HAP-1 (cell line): ENCODE measurements at regions not wholly inside any gene's neighbourhood (a gene's known extent, or its start where the extent isn't known, plus 50 kb on each side); places are given as distances from the start of the nearest gene placed in this dataset.

Experiments used
- DNase-seq, 2 experiments: peaks; one replicate each; pipeline ENCODE4 v3.0.0-alpha.2; 2016 to 2020; ENCODE audit warnings: low spot score in 2 of 2
- H3K27me3 ChIP-seq: fragments of 250-450 bp; sonication (Bioruptor Pico); 2 replicates; pipeline ENCODE4 v1.5.1; 2020; ENCODE audit warnings: low read depth, mild to moderate bottlenecking, moderate library complexity
- H3K36me3 ChIP-seq: fragments of 250-450 bp; sonication (Bioruptor Pico); replicated peaks from 2 replicates; pipeline ENCODE4 v1.5.1; 2020; ENCODE audit warnings: mild to moderate bottlenecking
- H3K4me1 ChIP-seq: fragments of 250-450 bp; sonication (Bioruptor Pico); 2 replicates; pipeline ENCODE4 v1.5.1; 2020; ENCODE audit warnings: mild to moderate bottlenecking
- H3K4me3 ChIP-seq: fragments of 250-450 bp; sonication (Bioruptor Pico); 2 replicates; pipeline ENCODE4 v1.5.1; 2020; ENCODE audit warnings: mild to moderate bottlenecking, moderate library complexity
- H3K9me3 ChIP-seq: fragments of 250-450 bp; sonication (Bioruptor Pico); 2 replicates; pipeline ENCODE4 v1.5.1; 2020; ENCODE audit warnings: mild to moderate bottlenecking, moderate library complexity
- in situ Hi-C: fragments of 300-500 bp; cut with MboI; formaldehyde crosslinking; loops from 3 replicates; pipeline ENCODE4 v1.14.3; 2020; ENCODE audit warnings: low sequenced_read_pairs, inconsistent platforms, mixed read lengths

DNA sequence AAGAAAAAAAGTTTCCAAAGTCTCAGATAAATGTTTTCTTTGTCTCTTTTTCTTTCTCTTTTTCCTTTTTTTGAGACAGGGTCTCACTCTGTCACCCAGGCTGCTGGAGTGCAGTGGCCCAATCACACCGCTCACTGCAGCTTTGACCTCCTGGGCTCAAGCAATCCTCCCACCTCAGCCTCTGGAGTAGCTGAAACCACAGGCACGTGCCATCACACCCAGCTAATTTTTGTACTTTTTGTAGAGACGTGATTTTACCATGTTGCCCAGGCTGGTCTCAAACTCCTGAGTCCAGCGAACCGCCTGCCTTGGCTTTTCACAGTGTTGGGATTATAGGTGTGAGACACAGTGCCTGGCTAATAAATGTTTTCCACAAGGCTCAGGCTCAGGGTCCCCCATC is 53.3 kb upstream of the KSR1 start:
- no peaks in the 10 kb centered on the region for H3K4me1 ChIP-seq
- in situ Hi-C loops, result loop anchor here (5.0 kb wide), 1 partner anchor 49 kb away; no protein-coding TSS in a partner anchor
- no peak overlapping the region for H3K4me3 ChIP-seq
- no peak for DNase-seq
- H3K9me3 ChIP-seq, result no peaks in the 10 kb centered on the region
- no peaks in the 10 kb centered on the region for H3K27me3 ChIP-seq
- no peaks in the 10 kb centered on the region for H3K36me3 ChIP-seq

DNA sequence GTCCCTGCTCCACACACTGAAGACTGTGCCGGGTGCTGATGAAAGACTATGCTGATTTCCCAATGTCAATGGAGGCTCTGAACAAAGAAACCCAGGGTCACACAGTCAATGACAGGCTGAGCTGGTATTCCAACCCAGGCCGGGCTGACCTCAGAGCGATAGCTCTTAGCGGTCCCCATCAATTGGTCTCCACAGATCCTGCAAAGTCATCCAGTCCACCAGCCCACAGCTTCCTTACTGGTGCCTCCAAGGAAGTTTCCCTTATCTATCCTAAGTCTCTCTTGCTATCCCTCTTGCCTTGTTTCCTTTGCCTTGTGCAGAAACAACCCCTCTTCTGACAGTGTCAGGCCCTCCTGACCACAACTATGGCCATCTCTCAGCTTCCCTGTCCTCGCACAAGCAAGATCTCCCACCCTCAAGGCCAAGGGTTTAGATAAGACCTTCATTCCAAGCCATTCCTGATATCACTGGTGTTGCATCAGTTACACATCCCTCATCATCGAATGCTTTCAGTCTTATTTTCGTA is 52.7 kb upstream of the KSR1 start:
- Histone ChIP-seq H3K9me3 (no peaks in the 10 kb centered on the region), H3K36me3 (no peaks in the 10 kb centered on the region), H3K4me3 (no peak overlapping the region), H3K27me3 (no peaks in the 10 kb centered on the region), H3K4me1 (no peaks in the 10 kb centered on the region)
- DNase-seq, result no peak
- in situ Hi-C loops, result loop anchor here (5.0 kb wide), 1 partner anchor 49 kb away; no protein-coding TSS in a partner anchor

DNA sequence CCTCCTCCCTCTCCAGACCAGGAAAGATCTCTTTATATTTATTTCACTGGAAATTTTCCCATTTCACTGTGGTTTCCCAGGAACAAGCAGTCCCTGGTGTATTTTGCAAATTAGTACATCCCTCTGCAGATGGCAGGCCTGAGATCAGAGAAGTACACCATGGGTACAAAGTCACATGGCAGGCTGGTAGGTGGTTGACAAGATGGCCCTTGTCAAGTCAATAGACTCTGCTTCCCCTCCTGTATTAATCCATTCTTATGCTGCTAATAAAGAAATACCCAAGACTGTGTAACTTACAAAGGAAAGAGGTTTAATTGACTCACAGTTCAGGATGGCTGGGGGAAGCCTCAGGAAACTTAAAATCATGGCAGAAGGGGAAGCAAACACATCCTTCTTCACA is 51.6 kb upstream of the KSR1 start:
- Histone ChIP-seq H3K27me3 (no peaks in the 10 kb centered on the region), H3K36me3 (no peaks in the 10 kb centered on the region), H3K9me3 (no peaks in the 10 kb centered on the region), H3K4me1 (no peaks in the 10 kb centered on the region), H3K4me3 (no peak overlapping the region)
- in situ Hi-C loops, result loop anchor here (5.0 kb wide), 1 partner anchor 48 kb away; no protein-coding TSS in a partner anchor
- no peak for DNase-seq
